PC-9 (cell line): ENCODE measurements at regions not wholly inside any gene's neighbourhood (a gene's known extent, or its start where the extent isn't known, plus 50 kb on each side); places are given as distances from the start of the nearest gene placed in this dataset.
A peak's percentile ranks its signal among the peaks of the same experiment; 100 is the strongest.

ENCODE experiments used
- BruUV-seq: library from RNA; stranded (reverse); fragments of 400-500 nt; replicated peaks from 2 replicates; lab custom pipeline; 2021; lab: Mats Ljungman, UMichigan
- CTCF ChIA-PET: fragments of 300-600 bp; sonication (Branson Sonifier 250); formaldehyde crosslinking; loops from one replicate; lab custom pipeline; 2022; ENCODE audit warnings: antibody characterized with exemption; lab: Charles Lee
- POLR2A ChIA-PET: fragments of 300-600 bp; sonication (Branson Sonifier 250); formaldehyde crosslinking; loops from one replicate; lab custom pipeline; 2022; ENCODE audit warnings: antibody characterized with exemption; ENCODE audit not compliant: unreplicated experiment; lab: Charles Lee
- DNase-seq, 2 experiments: peaks; one replicate each; pipeline versions ENCODE4 v3.0.0 to v3.0.0-alpha.2; 2015 to 2022; ENCODE audit warnings: mixed read lengths in 1 of 2
- H2AFZ ChIP-seq: fragments of 200-600 bp; sonication (generic); 2 replicates; pipeline ENCODE4 v1.8.1; 2017; ENCODE audit warnings: antibody characterized with exemption
- H3F3A ChIP-seq: fragments of 200-600 bp; sonication (generic); 2 replicates; pipeline ENCODE4 v1.8.1; 2017; ENCODE audit warnings: antibody characterized with exemption, mild to moderate bottlenecking, low read depth; ENCODE audit not compliant: insufficient read depth
- H3K27ac ChIP-seq: fragments of 200-600 bp; sonication (generic); 2 replicates; pipeline ENCODE4 v1.6.1; 2016; ENCODE audit warnings: mixed run types
- H3K27me3 ChIP-seq: fragments of 200-600 bp; sonication (generic); 2 replicates; pipeline ENCODE4 v1.6.1; 2016; ENCODE audit warnings: low read depth, mixed run types; ENCODE audit not compliant: insufficient read depth
- H3K36me3 ChIP-seq: fragments of 200-600 bp; sonication (generic); 2 replicates; pipeline ENCODE4 v1.6.1; 2016; ENCODE audit warnings: low read depth, mixed run types
- H3K4me1 ChIP-seq: fragments of 200-600 bp; sonication (generic); replicated peaks from 2 replicates; pipeline ENCODE4 v1.6.1; 2016; ENCODE audit warnings: mixed run types; ENCODE audit not compliant: insufficient read depth
- H3K4me2 ChIP-seq: fragments of 200-600 bp; sonication (generic); 2 replicates; pipeline ENCODE4 v1.6.1; 2017; ENCODE audit warnings: mixed run types
- H3K4me3 ChIP-seq: fragments of 200-600 bp; sonication (generic); 2 replicates; pipeline ENCODE4 v1.6.1; 2016; ENCODE audit warnings: mixed run types
- H3K79me2 ChIP-seq: fragments of 200-600 bp; sonication (generic); 2 replicates; pipeline ENCODE4 v1.6.1; 2017; ENCODE audit warnings: low read depth, mixed run types
- H3K9me2 ChIP-seq: fragments of 200-600 bp; sonication (generic); 2 replicates; pipeline ENCODE4 v1.8.1; 2017; ENCODE audit warnings: mild to moderate bottlenecking; ENCODE audit not compliant: insufficient read depth
- H3K9me3 ChIP-seq: fragments of 200-600 bp; sonication (generic); 2 replicates; pipeline ENCODE4 v1.8.1; 2016; ENCODE audit warnings: low read depth; ENCODE audit not compliant: insufficient read depth
- H4K20me1 ChIP-seq: fragments of 200-600 bp; sonication (generic); 2 replicates; pipeline ENCODE4 v1.8.1; 2017; ENCODE audit not compliant: insufficient read depth
- EZH2 ChIP-seq: fragments of 200-600 bp; sonication (generic); IDR thresholded peaks from 2 replicates; pipeline ENCODE4 v1.8.0; 2017; ENCODE audit warnings: antibody characterized with exemption, low read depth
- intact Hi-C: fragments of 100-400 bp; cut with micrococcal nuclease; formaldehyde crosslinking; loops from one replicate; pipeline ENCODE4 v1.10.0; 2022; ENCODE audit not compliant: unreplicated experiment
- TF ChIP-seq, protein P1 (sequence below): fragments of 200-600 bp; sonication (generic); conservative IDR thresholded peaks from 2 replicates; pipeline ENCODE4 v1.6.1; 2017; ENCODE audit warnings: mixed run types, antibody characterized with exemption, mild to moderate bottlenecking, moderate library complexity

GRCh38 chr3:106578911-106579310, 710.1 kb upstream of the CBLB start:
- H2AFZ ChIP-seq = 0 out of 2 replicates have a peak overlapping the region, but pooled peaks have one; percentile 23
- ChIA-PET POLR2A (no interaction called here), CTCF (no interaction called here)
- H3K9me3 ChIP-seq = no peaks in the 10 kb centered on the region
- no peaks in the 10 kb centered on the region for H3K9me2 ChIP-seq
- H4K20me1 ChIP-seq = no peaks in the 10 kb centered on the region
- H3K4me2 ChIP-seq = no peak overlapping the region
- H3K27ac ChIP-seq = no peak overlapping the region
- H3F3A ChIP-seq = no peaks in the 10 kb centered on the region
- no TSS peak for BruUV-seq
- intact Hi-C loops = no loop called here
- TF ChIP-seq, protein P1, sequence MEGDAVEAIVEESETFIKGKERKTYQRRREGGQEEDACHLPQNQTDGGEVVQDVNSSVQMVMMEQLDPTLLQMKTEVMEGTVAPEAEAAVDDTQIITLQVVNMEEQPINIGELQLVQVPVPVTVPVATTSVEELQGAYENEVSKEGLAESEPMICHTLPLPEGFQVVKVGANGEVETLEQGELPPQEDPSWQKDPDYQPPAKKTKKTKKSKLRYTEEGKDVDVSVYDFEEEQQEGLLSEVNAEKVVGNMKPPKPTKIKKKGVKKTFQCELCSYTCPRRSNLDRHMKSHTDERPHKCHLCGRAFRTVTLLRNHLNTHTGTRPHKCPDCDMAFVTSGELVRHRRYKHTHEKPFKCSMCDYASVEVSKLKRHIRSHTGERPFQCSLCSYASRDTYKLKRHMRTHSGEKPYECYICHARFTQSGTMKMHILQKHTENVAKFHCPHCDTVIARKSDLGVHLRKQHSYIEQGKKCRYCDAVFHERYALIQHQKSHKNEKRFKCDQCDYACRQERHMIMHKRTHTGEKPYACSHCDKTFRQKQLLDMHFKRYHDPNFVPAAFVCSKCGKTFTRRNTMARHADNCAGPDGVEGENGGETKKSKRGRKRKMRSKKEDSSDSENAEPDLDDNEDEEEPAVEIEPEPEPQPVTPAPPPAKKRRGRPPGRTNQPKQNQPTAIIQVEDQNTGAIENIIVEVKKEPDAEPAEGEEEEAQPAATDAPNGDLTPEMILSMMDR = no peak
- TF ChIP-seq EZH2 = no peak
- peaks cover 5% of the 10 kb centered on the region for H3K4me1 ChIP-seq
- no peaks in the 10 kb centered on the region for H3K27me3 ChIP-seq
- H3K4me3 ChIP-seq = no peak overlapping the region
- H3K79me2 ChIP-seq = no peaks in the 10 kb centered on the region
- no peaks in the 10 kb centered on the region for H3K36me3 ChIP-seq
- no peak for DNase-seq

- Histone ChIP-seq H3K27me3 (no peaks in the 10 kb centered on the region), H3K79me2 (no peaks in the 10 kb centered on the region), H3K4me2 (no peak overlapping the region), H3K27ac (no peak overlapping the region), H3F3A (no peaks in the 10 kb centered on the region), H3K4me1 (peaks cover 5% of the 10 kb centered on the region), H4K20me1 (no peaks in the 10 kb centered on the region), H3K9me2 (no peaks in the 10 kb centered on the region), H3K9me3 (no peaks in the 10 kb centered on the region), H2AFZ (no peak overlapping the region), H3K4me3 (no peak overlapping the region), H3K36me3 (no peaks in the 10 kb centered on the region)
- ChIA-PET POLR2A (no interaction called here), CTCF (no interaction called here)
- TF ChIP-seq, protein P1 = no peak
- intact Hi-C loops = no loop called here
- no TSS peak for BruUV-seq
- DNase-seq = no peak
Measured at GRCh38 chr3:106582151-106582550, 713.3 kb upstream of the CBLB start.

- intact Hi-C loops = no loop called here
- peak overlapping the region; percentile 5; the same call in 1 of the 2 replicates for H2AFZ ChIP-seq
Measured at GRCh38 chr3:106587551-106587950, 718.7 kb upstream of the CBLB start.

More at GRCh38 chr3:106587551-106587950, 718.7 kb upstream of the CBLB start:
- no peaks in the 10 kb centered on the region for H3K79me2 ChIP-seq
- BruUV-seq = no TSS peak
- ChIA-PET POLR2A (no interaction called here), CTCF (no interaction called here)
- TF ChIP-seq EZH2 = no peak
- TF ChIP-seq, protein P1 = no peak
- no peak overlapping the region for H3K27ac ChIP-seq
- H4K20me1 ChIP-seq = no peaks in the 10 kb centered on the region
- no peak for DNase-seq
- H3K4me2 ChIP-seq = no peak overlapping the region
- no peaks in the 10 kb centered on the region for H3K36me3 ChIP-seq
- no peaks in the 10 kb centered on the region for H3K9me3 ChIP-seq
- no peak overlapping the region for H3K4me3 ChIP-seq
- H3K27me3 ChIP-seq = no peaks in the 10 kb centered on the region
- H3K4me1 ChIP-seq = no peaks in the 10 kb centered on the region
- no peaks in the 10 kb centered on the region for H3F3A ChIP-seq
- no peaks in the 10 kb centered on the region; the same call in 1 of the 2 replicates for H3K9me2 ChIP-seq
